AML-193 (cell line): ENCODE measurements at regions not wholly inside any gene's neighbourhood (a gene's known extent, or its start where the extent isn't known, plus 50 kb on each side); places are given as distances from the start of the nearest gene placed in this dataset.

Experiments used
- DNase-seq, 2 experiments: peaks; one replicate each; lab custom pipeline; 2025; lab: John Stamatoyannopoulos, UW

- DNase-seq: no peak
These were observed 391.9 kb upstream of the WWC1 start for GRCh38 chr5:167899490-167900070.

GRCh38 chr5:167900340-167900935, 391.0 kb upstream of the WWC1 start:
- no peak for DNase-seq

GRCh38 chr5:167902298-167902697, 389.1 kb upstream of the WWC1 start:
- no peak for DNase-seq

- no peak for DNase-seq
These were observed 388.2 kb upstream of the WWC1 start for GRCh38 chr5:167903243-167903642.

GRCh38 chr5:167903659-167904058, 387.8 kb upstream of the WWC1 start:
- no peak for DNase-seq

- no peak for DNase-seq
These were observed 385.3 kb upstream of the WWC1 start for GRCh38 chr5:167905919-167906853.

- no peak for DNase-seq
These were observed 382.8 kb upstream of the WWC1 start for GRCh38 chr5:167908606-167909005.

- no peak for DNase-seq
These were observed 378.3 kb upstream of the WWC1 start for GRCh38 chr5:167912941-167913665.

- no peak for DNase-seq
These were observed 376.2 kb upstream of the WWC1 start for GRCh38 chr5:167915237-167915636.

- no peak for DNase-seq
These were observed 375.2 kb upstream of the WWC1 start for GRCh38 chr5:167916261-167916691.

GRCh38 chr5:167916706-167917105, 374.7 kb upstream of the WWC1 start:
- no peak for DNase-seq

GRCh38 chr5:167918184-167918812, 373.1 kb upstream of the WWC1 start:
- no peak for DNase-seq

- no peak for DNase-seq
These were observed 372.5 kb upstream of the WWC1 start for GRCh38 chr5:167918813-167919483.

GRCh38 chr5:167920589-167920988, 370.9 kb upstream of the WWC1 start:
- DNase-seq: no peak

GRCh38 chr5:167921796-167922195, 369.6 kb upstream of the WWC1 start:
- DNase-seq: no peak

- no peak for DNase-seq
These were observed 368.0 kb upstream of the WWC1 start for GRCh38 chr5:167923396-167923795.

GRCh38 chr5:167929841-167930240, 361.6 kb upstream of the WWC1 start:
- no peak for DNase-seq

GRCh38 chr5:167934551-167934971, 356.9 kb upstream of the WWC1 start:
- no peak for DNase-seq

- no peak for DNase-seq
These were observed 355.4 kb upstream of the WWC1 start for GRCh38 chr5:167936022-167936421.

- no peak for DNase-seq
These were observed 354.4 kb upstream of the WWC1 start for GRCh38 chr5:167936944-167937634.

GRCh38 chr5:167937635-167937998, 353.8 kb upstream of the WWC1 start:
- DNase-seq: no peak
